ENCODE measurements at regions not wholly inside any gene's neighbourhood (a gene's known extent, or its start where the extent isn't known, plus 50 kb on each side); places are given as distances from the start of the nearest gene placed in this dataset.

GRCh38 chr5:170171811-170172210 lies 61.0 kb upstream of the C5orf58 start:
- no peak overlapping the region for H3K27ac Mint-ChIP-seq (ENCODE audit: unreplicated experiment)
- no peaks in the 10 kb centered on the region for H3K36me3 Mint-ChIP-seq (ENCODE audit: low read depth, unreplicated experiment)
- no peak for DNase-seq (ENCODE audit: low read depth)
- Histone ChIP-seq H3K9me3 (ENCODE audit: insufficient read depth, low read depth, low read length) (no peaks in the 10 kb centered on the region), H3K79me2 (ENCODE audit: insufficient read depth, low read length) (no peaks in the 10 kb centered on the region), H3K4me1 (ENCODE audit: insufficient read depth, low read length) (no peaks in the 10 kb centered on the region), H3K4me2 (ENCODE audit: low read length) (no peak overlapping the region), H3K4me3 (ENCODE audit: insufficient read depth, low read depth, low read length) (no peak overlapping the region), H2AFZ (ENCODE audit: low read depth, low read length) (no peak overlapping the region), H4K20me1 (ENCODE audit: insufficient read depth, low read length) (no peaks in the 10 kb centered on the region), H3K27me3 (ENCODE audit: insufficient read depth, low read length) (no peaks in the 10 kb centered on the region), H3K27ac (ENCODE audit: low read depth, low read length) (no peak overlapping the region), H3K36me3 (ENCODE audit: insufficient read depth, low read length) (no peaks in the 10 kb centered on the region), H3K9ac (ENCODE audit: low read length) (no peak overlapping the region)
- no peak overlapping the region for H3K4me3 Mint-ChIP-seq (ENCODE audit: unreplicated experiment)
- H3K4me1 Mint-ChIP-seq (ENCODE audit: low read depth, unreplicated experiment): no peaks in the 10 kb centered on the region
- H3K9me3 Mint-ChIP-seq (ENCODE audit: unreplicated experiment): no peaks in the 10 kb centered on the region
- peaks cover 46% of the 10 kb centered on the region for H3K27me3 Mint-ChIP-seq (ENCODE audit: low read depth, unreplicated experiment)
- TF ChIP-seq CTCF (IDR thresholded peaks at IDR 0.05; ENCODE audit: insufficient read depth, low read depth, low read length) (no peak), EZH2 (IDR thresholded peaks at IDR 0.05; ENCODE audit: insufficient read depth, low read length) (no peak)
- FAIRE-seq: no peak

GRCh38 chr5:170173227-170173626 lies 59.6 kb upstream of the C5orf58 start:
- H3K27me3 ChIP-seq (ENCODE audit: insufficient read depth, low read length): no peaks in the 10 kb centered on the region
- no peak overlapping the region for H3K9ac ChIP-seq (ENCODE audit: low read length)
- Mint-ChIP-seq H3K4me1 (ENCODE audit: low read depth, unreplicated experiment) (no peaks in the 10 kb centered on the region), H3K27ac (ENCODE audit: unreplicated experiment) (no peak overlapping the region), H3K36me3 (ENCODE audit: low read depth, unreplicated experiment) (no peaks in the 10 kb centered on the region), H3K4me3 (ENCODE audit: unreplicated experiment) (no peak overlapping the region), H3K27me3 (ENCODE audit: low read depth, unreplicated experiment) (peaks cover 34% of the 10 kb centered on the region), H3K9me3 (ENCODE audit: unreplicated experiment) (no peaks in the 10 kb centered on the region)
- no peak overlapping the region for H3K4me2 ChIP-seq (ENCODE audit: low read length)
- DNase-seq (ENCODE audit: low read depth): peak; percentile 39
- no peak overlapping the region for H3K4me3 ChIP-seq (ENCODE audit: insufficient read depth, low read depth, low read length)
- H2AFZ ChIP-seq (ENCODE audit: low read depth, low read length): no peak overlapping the region
- H3K27ac ChIP-seq (ENCODE audit: low read depth, low read length): no peak overlapping the region
- H3K79me2 ChIP-seq (ENCODE audit: insufficient read depth, low read length): no peaks in the 10 kb centered on the region
- no peaks in the 10 kb centered on the region for H3K9me3 ChIP-seq (ENCODE audit: insufficient read depth, low read depth, low read length)
- H3K36me3 ChIP-seq (ENCODE audit: insufficient read depth, low read length): no peaks in the 10 kb centered on the region
- FAIRE-seq: no peak
- no peak for TF ChIP-seq CTCF (IDR thresholded peaks at IDR 0.05; ENCODE audit: insufficient read depth, low read depth, low read length)
- TF ChIP-seq EZH2 (IDR thresholded peaks at IDR 0.05; ENCODE audit: insufficient read depth, low read length): no peak
- H4K20me1 ChIP-seq (ENCODE audit: insufficient read depth, low read length): no peaks in the 10 kb centered on the region
- H3K4me1 ChIP-seq (ENCODE audit: insufficient read depth, low read length): no peaks in the 10 kb centered on the region

GRCh38 chr5:170173647-170174046 lies 59.1 kb upstream of the C5orf58 start:
- Mint-ChIP-seq H3K27ac (ENCODE audit: unreplicated experiment) (no peak overlapping the region), H3K4me3 (ENCODE audit: unreplicated experiment) (no peak overlapping the region), H3K36me3 (ENCODE audit: low read depth, unreplicated experiment) (no peaks in the 10 kb centered on the region), H3K27me3 (ENCODE audit: low read depth, unreplicated experiment) (peaks cover 30% of the 10 kb centered on the region), H3K4me1 (ENCODE audit: low read depth, unreplicated experiment) (no peaks in the 10 kb centered on the region), H3K9me3 (ENCODE audit: unreplicated experiment) (no peaks in the 10 kb centered on the region)
- DNase-seq (ENCODE audit: low read depth) (no peak), FAIRE-seq (no peak)
- no peak overlapping the region for H3K9ac ChIP-seq (ENCODE audit: low read length)
- no peaks in the 10 kb centered on the region for H3K4me1 ChIP-seq (ENCODE audit: insufficient read depth, low read length)
- H3K27ac ChIP-seq (ENCODE audit: low read depth, low read length): no peak overlapping the region
- no peaks in the 10 kb centered on the region for H3K36me3 ChIP-seq (ENCODE audit: insufficient read depth, low read length)
- H3K4me3 ChIP-seq (ENCODE audit: insufficient read depth, low read depth, low read length): no peak overlapping the region
- no peaks in the 10 kb centered on the region for H3K79me2 ChIP-seq (ENCODE audit: insufficient read depth, low read length)
- no peaks in the 10 kb centered on the region for H3K27me3 ChIP-seq (ENCODE audit: insufficient read depth, low read length)
- H4K20me1 ChIP-seq (ENCODE audit: insufficient read depth, low read length): no peaks in the 10 kb centered on the region
- no peak overlapping the region for H3K4me2 ChIP-seq (ENCODE audit: low read length)
- TF ChIP-seq EZH2 (IDR thresholded peaks at IDR 0.05; ENCODE audit: insufficient read depth, low read length): no peak
- no peak overlapping the region for H2AFZ ChIP-seq (ENCODE audit: low read depth, low read length)
- H3K9me3 ChIP-seq (ENCODE audit: insufficient read depth, low read depth, low read length): no peaks in the 10 kb centered on the region

Measured in astrocyte (in vitro differentiated cells and primary cell).